GM23338 (cell line): ENCODE measurements at regions not wholly inside any gene's neighbourhood (a gene's known extent, or its start where the extent isn't known, plus 50 kb on each side); places are given as distances from the start of the nearest gene placed in this dataset.

ENCODE experiments used
- ATAC-seq: fragments of 200-7000 bp; cut with Tn5 transposase; 3 replicates; pipeline ENCODE4 v1.9.1; 2020
- DNase-seq: peaks from one replicate; pipeline ENCODE4 v3.0.0-alpha.2; 2015; ENCODE audit warnings: low spot score
- H2AFZ ChIP-seq: fragments of 200-600 bp; sonication (generic); 2 replicates; pipeline ENCODE4 v1.8.0; 2016; ENCODE audit warnings: antibody characterized with exemption, mild to moderate bottlenecking, moderate library complexity
- H3F3A ChIP-seq: fragments of 200-600 bp; sonication (generic); replicated peaks from 2 replicates; pipeline ENCODE4 v1.8.0; 2017; ENCODE audit warnings: antibody characterized with exemption, mixed run types, low read depth
- H3K27ac ChIP-seq: fragments of 200-600 bp; sonication (generic); 2 replicates; pipeline ENCODE4 v1.6.1; 2016; ENCODE audit warnings: low read depth
- H3K27me3 ChIP-seq: fragments of 200-600 bp; sonication (generic); 2 replicates; pipeline ENCODE4 v1.8.0; 2016; ENCODE audit warnings: mild to moderate bottlenecking, mixed run types, moderate library complexity; ENCODE audit not compliant: insufficient read depth
- H3K36me3 ChIP-seq: fragments of 200-600 bp; sonication (generic); 2 replicates; pipeline ENCODE4 v1.8.0; 2016; ENCODE audit warnings: mild to moderate bottlenecking; ENCODE audit not compliant: insufficient read depth
- H3K4me1 ChIP-seq: fragments of 200-600 bp; sonication (generic); 2 replicates; pipeline ENCODE4 v1.8.0; 2016; ENCODE audit warnings: mild to moderate bottlenecking, moderate library complexity; ENCODE audit not compliant: insufficient read depth
- H3K4me2 ChIP-seq: fragments of 200-600 bp; sonication (generic); 2 replicates; pipeline ENCODE4 v1.7.1; 2017; ENCODE audit warnings: mixed run types
- H3K4me3 ChIP-seq: fragments of 200-600 bp; sonication (generic); 2 replicates; pipeline ENCODE4 v1.6.1; 2016; ENCODE audit warnings: mixed run types
- H3K79me2 ChIP-seq: fragments of 200-600 bp; sonication (generic); replicated peaks from 2 replicates; pipeline ENCODE4 v1.8.0; 2017; ENCODE audit warnings: mild to moderate bottlenecking; ENCODE audit not compliant: insufficient read depth
- H3K9me2 ChIP-seq: fragments of 200-600 bp; sonication (generic); 2 replicates; pipeline ENCODE4 v1.8.0; 2017; ENCODE audit not compliant: insufficient read depth
- H4K20me1 ChIP-seq: fragments of 200-600 bp; sonication (generic); replicated peaks from 2 replicates; pipeline ENCODE4 v1.8.0; 2017; ENCODE audit warnings: mild to moderate bottlenecking; ENCODE audit not compliant: insufficient read depth
- H3K27ac Mint-ChIP-seq: 2 replicates; pipeline ENCODE4 v1.8.0; 2020; ENCODE audit warnings: inconsistent platforms, mild to moderate bottlenecking, moderate library complexity, mixed read lengths
- H3K27me3 Mint-ChIP-seq: 3 replicates; pipeline ENCODE4 v1.8.0; 2022; ENCODE audit warnings: low read depth, mild to moderate bottlenecking, moderate library complexity, mixed read lengths, inconsistent platforms; ENCODE audit not compliant: insufficient read depth, poor library complexity
- H3K36me3 Mint-ChIP-seq: 3 replicates; pipeline ENCODE4 v1.8.0; 2021; ENCODE audit warnings: low read depth, mild to moderate bottlenecking, inconsistent platforms, moderate library complexity, mixed read lengths
- H3K4me1 Mint-ChIP-seq: 3 replicates; pipeline ENCODE4 v1.8.0; 2020; ENCODE audit warnings: mild to moderate bottlenecking, inconsistent platforms, mixed read lengths
- H3K4me3 Mint-ChIP-seq: 3 replicates; pipeline ENCODE4 v1.8.0; 2021; ENCODE audit warnings: moderate library complexity, mild to moderate bottlenecking, inconsistent platforms, mixed read lengths
- H3K9me3 Mint-ChIP-seq: 3 replicates; pipeline ENCODE4 v1.8.0; 2020; ENCODE audit warnings: moderate library complexity, mild to moderate bottlenecking, inconsistent platforms, mixed read lengths
- ETS1 ChIP-seq: IDR thresholded peaks from 2 replicates; pipeline ENCODE4 v1.6.1; 2016; ENCODE audit warnings: antibody characterized with exemption
- EZH2 ChIP-seq: fragments of 200-600 bp; sonication (generic); IDR thresholded peaks from one replicate; pipeline ENCODE4 v1.8.0; 2017; ENCODE audit warnings: antibody characterized with exemption, mild to moderate bottlenecking, low read depth; ENCODE audit not compliant: unreplicated experiment
- NANOG ChIP-seq: IDR thresholded peaks from 2 replicates; pipeline ENCODE4 v1.6.1; 2016; ENCODE audit warnings: antibody characterized with exemption, borderline replicate concordance
- STAT1 ChIP-seq: IDR thresholded peaks from one replicate; pipeline ENCODE4 v1.6.1; 2016; ENCODE audit warnings: antibody characterized with exemption; ENCODE audit not compliant: unreplicated experiment
- ZNF114 ChIP-seq: fragments of 250-450 bp; sonication (Bioruptor Pico); IDR thresholded peaks from 2 replicates; pipeline ENCODE4 v1.5.0; 2020; ENCODE audit warnings: mild to moderate bottlenecking, moderate library complexity
- ZNF462 ChIP-seq: fragments of 250-450 bp; sonication (Bioruptor Pico); IDR thresholded peaks from 2 replicates; pipeline ENCODE4 v1.5.0; 2020; ENCODE audit warnings: mild to moderate bottlenecking, moderate library complexity

- TF ChIP-seq ZNF462 (CRISPR knock-in tag) (no peak), NANOG (no peak), ETS1 (no peak), EZH2 (no peak)
These were observed 292.5 kb downstream of the ATP23 start (continued) for GRCh38 chr12:58233886-58234285.

GRCh38 chr12:58238411-58238810 is 297.0 kb downstream of the ATP23 start:
- Histone ChIP-seq H3K27ac (no peak overlapping the region), H3K4me3 (no peak overlapping the region), H3K36me3 (no peaks in the 10 kb centered on the region), H2AFZ (no peak overlapping the region), H3K4me2 (no peak overlapping the region), H3K79me2 (no peaks in the 10 kb centered on the region), H4K20me1 (no peaks in the 10 kb centered on the region), H3F3A (no peaks in the 10 kb centered on the region), H3K27me3 (no peaks in the 10 kb centered on the region), H3K4me1 (peaks cover 3% of the 10 kb centered on the region; the same call in 1 of the 2 replicates), H3K9me2 (0 out of 2 replicates have a peak, but pooled peaks cover 3% of the 10 kb centered on the region)
- Mint-ChIP-seq H3K9me3 (peaks cover 3% of the 10 kb centered on the region; the same call in 2 of the 3 replicates), H3K4me3 (no peak overlapping the region), H3K27ac (no peak overlapping the region), H3K4me1 (peaks cover 10% of the 10 kb centered on the region), H3K27me3 (peaks cover 2% of the 10 kb centered on the region), H3K36me3 (peaks cover 3% of the 10 kb centered on the region; the same call in 1 of the 3 replicates)
- TF ChIP-seq ZNF462 (CRISPR knock-in tag) (no peak), ZNF114 (CRISPR knock-in tag) (no peak), NANOG (no peak), STAT1 (no peak)
- ATAC-seq (no peak), DNase-seq (no peak)
